HepG2 (cell line): ENCODE measurements at regions not wholly inside any gene's neighbourhood (a gene's known extent, or its start where the extent isn't known, plus 50 kb on each side); places are given as distances from the start of the nearest gene placed in this dataset.

Experiments
- ATAC-seq: fragments of 200-7000 bp; cut with Tn5 transposase; 3 replicates; pipeline ENCODE4 v1.9.1; 2020; ENCODE audit warnings: mild to moderate bottlenecking, moderate library complexity
- BruUV-seq: library from RNA; stranded (reverse); fragments of 400-500 nt; replicated peaks from 2 replicates; lab custom pipeline; 2021; lab: Mats Ljungman, UMichigan
- CTCF ChIA-PET: fragments of 300-600 bp; formaldehyde crosslinking; extraction: SDS; loops from one replicate; lab custom pipeline; 2021; ENCODE audit warnings: low total read pairs, inconsistent platforms, low intra/inter-chr PET ratio; lab: Yijun Ruan, JAX
- POLR2A ChIA-PET: fragments of 350-600 bp; sonication (Branson Sonifier 250); formaldehyde crosslinking; loops from one replicate; lab custom pipeline; 2020; ENCODE audit warnings: antibody characterized with exemption, inconsistent platforms; lab: Yijun Ruan, JAX
- DNase-seq: peaks from one replicate; pipeline ENCODE4 v3.0.0-alpha.2; 2015; ENCODE audit warnings: low spot score
- FAIRE-seq: peaks from 3 replicates; lab custom pipeline; 2011; peaks lifted over from hg19 to GRCh38; lab: Jason Lieb, UNC
- H2AFZ ChIP-seq: one replicate; pipeline ENCODE4 v1.6.1; 2011; ENCODE audit warnings: low read length, inconsistent platforms
- H3K27ac ChIP-seq: fragments of 300-600 bp; 3 replicates; pipeline ENCODE4 v1.8.0; 2011; ENCODE audit warnings: mixed run types, mild to moderate bottlenecking, mixed read lengths, low read length, inconsistent platforms; ENCODE audit not compliant: insufficient read depth; ENCODE audit errors: extremely low read length
- H3K27me3 ChIP-seq, 2 experiments: fragments of 200-600 bp in 1 of 2; 2 replicates in 1 of 2; 3 replicates in 1 of 2; pipeline versions ENCODE4 v1.6.0 to v1.8.0; 2011; ENCODE audit warnings: low read length in 2 of 2, mild to moderate bottlenecking in 2 of 2, moderate library complexity in 2 of 2, inconsistent platforms in 1 of 2; ENCODE audit not compliant: insufficient read depth in 2 of 2, control insufficient read depth in 1 of 2
- H3K36me3 ChIP-seq, 2 experiments: fragments of 200-600 bp in 1 of 2; replicated peaks in 1 of 2; 2 replicates in 1 of 2; 3 replicates in 1 of 2; pipeline versions ENCODE4 v1.5.1 to v1.8.0; 2011; ENCODE audit warnings: low read length in 2 of 2, inconsistent platforms in 1 of 2; ENCODE audit not compliant: insufficient read depth in 2 of 2, control insufficient read depth in 1 of 2
- H3K4me1 ChIP-seq: 2 replicates; pipeline ENCODE4 v1.5.1; 2012; ENCODE audit warnings: low read length, inconsistent platforms; ENCODE audit not compliant: insufficient read depth
- H3K4me2 ChIP-seq: 2 replicates; pipeline ENCODE4 v1.6.0; 2011; ENCODE audit warnings: low read depth, low read length, inconsistent platforms
- H3K4me3 ChIP-seq, 3 experiments: fragments of 200-600 bp in 1 of 3; sonication (generic), shearing (Covaris generic) in 1 of 3; replicated peaks in 1 of 3; 2 replicates each; pipeline ENCODE4 v1.5.1; 2011 to 2016; ENCODE audit warnings: low read length in 3 of 3, inconsistent platforms in 2 of 3, low read depth in 2 of 3, mild to moderate bottlenecking in 2 of 3, control low read depth in 1 of 3, mixed read lengths in 1 of 3; ENCODE audit not compliant: insufficient read depth in 1 of 3
- H3K79me2 ChIP-seq: one replicate; pipeline ENCODE4 v1.6.1; 2011; ENCODE audit warnings: low read length, inconsistent platforms; ENCODE audit not compliant: insufficient read depth
- H3K9ac ChIP-seq: 2 replicates; pipeline ENCODE4 v1.6.0; 2011; ENCODE audit warnings: mild to moderate bottlenecking, low read depth, low read length, inconsistent platforms; ENCODE audit not compliant: insufficient read depth
- H3K9me3 ChIP-seq: 2 replicates; pipeline ENCODE4 v1.5.1; 2012; ENCODE audit warnings: mild to moderate bottlenecking, low read length
- H4K20me1 ChIP-seq: 2 replicates; pipeline ENCODE4 v1.6.0; 2011; ENCODE audit warnings: inconsistent platforms, mild to moderate bottlenecking, low read length, moderate library complexity; ENCODE audit not compliant: insufficient read depth
- BRCA1 ChIP-seq: sonication (generic); formaldehyde crosslinking; IDR thresholded peaks from 2 replicates; pipeline ENCODE4 v1.4.0; 2020; ENCODE audit warnings: missing genetic modification reagents
- GABPA ChIP-seq, 2 experiments: IDR thresholded peaks; 2 replicates each; pipeline ENCODE4 v1.6.1; 2011 to 2016; ENCODE audit warnings: low read depth in 2 of 2, low read length in 1 of 2, missing biosample characterization in 1 of 2, missing genetic modification characterization in 1 of 2
- IRF9 ChIP-seq: sonication (generic); formaldehyde crosslinking; IDR thresholded peaks from 2 replicates; pipeline ENCODE4 v1.8.0; 2022; ENCODE audit warnings: missing genetic modification reagents, mild to moderate bottlenecking, borderline replicate concordance
- REXO4 ChIP-seq: sonication (generic); formaldehyde crosslinking; IDR thresholded peaks from 2 replicates; pipeline ENCODE4 v1.8.0; 2022; ENCODE audit warnings: missing genetic modification reagents, mild to moderate bottlenecking, borderline replicate concordance
- SMAD1 ChIP-seq: sonication (generic); formaldehyde crosslinking; IDR thresholded peaks from 2 replicates; pipeline ENCODE4 v1.4.0; 2020; ENCODE audit warnings: missing genetic modification reagents, low read depth, mild to moderate bottlenecking, borderline replicate concordance
- TFE3 ChIP-seq: IDR thresholded peaks from 2 replicates; pipeline ENCODE4 v1.6.1; 2016
- ZEB1 ChIP-seq: IDR thresholded peaks from 2 replicates; pipeline ENCODE4 v1.6.1; 2012; ENCODE audit warnings: mild to moderate bottlenecking, low read depth, inconsistent platforms; ENCODE audit not compliant: insufficient replicate concordance
- ZNF430 ChIP-seq: sonication (generic); formaldehyde crosslinking; IDR thresholded peaks from 2 replicates; pipeline ENCODE4 v1.9.0; 2021; ENCODE audit warnings: mild to moderate bottlenecking, missing genetic modification reagents
- ZNF737 ChIP-seq: sonication (generic); formaldehyde crosslinking; IDR thresholded peaks from 2 replicates; pipeline ENCODE4 v1.5.0; 2020; ENCODE audit warnings: missing genetic modification reagents, mild to moderate bottlenecking, borderline replicate concordance
- WGBS: methylation state at CpG from one replicate; pipeline ENCODE4 v1.1.6; 2017; ENCODE audit warnings: low lambda C conversion rate; 5-methylcytosine and 5-hydroxymethylcytosine counted together
- in situ Hi-C: cut with HindIII; loops from 2 replicates; pipeline ENCODE4 v1.10.0; 2017; ENCODE audit warnings: low pct_unique_long_range_greater_than_20kb; ENCODE audit not compliant: extremely low pct_ligation_motif_present
- intact Hi-C: fragments of 100-400 bp; cut with micrococcal nuclease; formaldehyde crosslinking; loops from one replicate; pipeline ENCODE4 v1.10.0; 2022; ENCODE audit not compliant: unreplicated experiment

GRCh38 chr3:107977221-107978130, 113.4 kb downstream of the CD47 start:
- FAIRE-seq (no peak), ATAC-seq (no peak)
- Histone ChIP-seq H3K4me1 (no peaks in the 10 kb centered on the region), H3K27me3 (no peaks in the 10 kb centered on the region), H3K4me3 (no peak overlapping the region), H3K9me3 (no peaks in the 10 kb centered on the region), H3K9ac (no peak overlapping the region), H3K36me3 (no peaks in the 10 kb centered on the region), H3K79me2 (no peaks in the 10 kb centered on the region), H2AFZ (no peak overlapping the region), H3K27ac (no peak overlapping the region)
- BruUV-seq: no TSS peak
- ChIA-PET CTCF (no interaction called here), POLR2A (no interaction called here)
- in situ Hi-C loops: no loop called here
- 35% methylated on average over 9 of the region's 9 CpGs for WGBS
- TF ChIP-seq TFE3 (CRISPR knock-in tag) (no peak), ZNF430 (CRISPR knock-in tag) (no peak), IRF9 (CRISPR knock-in tag) (no peak), ZNF737 (CRISPR knock-in tag) (no peak), GABPA (IDR thresholded peaks at IDR 0.05; ENCODE audit: low read depth, low read length) (no peak), GABPA (CRISPR knock-in tag; IDR thresholded peaks at IDR 0.05; ENCODE audit: low read depth) (no peak), SMAD1 (CRISPR knock-in tag) (no peak), ZEB1 (no peak), REXO4 (CRISPR knock-in tag) (no peak), BRCA1 (CRISPR knock-in tag) (no peak)
- TF ChIP-seq, all 625 proteins: peak for 0
- intact Hi-C loops: no loop called here
- Histone ChIP-seq H3K4me2 (no peak overlapping the region), H4K20me1 (no peaks in the 10 kb centered on the region)
- no peak for DNase-seq
